ENCODE measurements at regions not wholly inside any gene's neighbourhood (a gene's known extent, or its start where the extent isn't known, plus 50 kb on each side); places are given as distances from the start of the nearest gene placed in this dataset.

- no peak for TF ChIP-seq CTCF (IDR thresholded peaks at IDR 0.05 in 2 of 3, conservative IDR thresholded peaks at IDR 0.05 in 1 of 3; ENCODE audit: borderline replicate concordance in 1 of 3, insufficient read depth in 1 of 3, low read depth in 2 of 3, low read length in 2 of 3)
- TF ChIP-seq EZH2phosphoT487 (IDR thresholded peaks at IDR 0.05; ENCODE audit: borderline replicate concordance): no peak
- no peak for TF ChIP-seq SIN3A (IDR thresholded peaks at IDR 0.05; ENCODE audit: low read depth)
- TF ChIP-seq ZNF274 (IDR thresholded peaks at IDR 0.05; ENCODE audit: low read depth, low read length): no peak
- TF ChIP-seq POLR2A (IDR thresholded peaks at IDR 0.05; ENCODE audit: borderline replicate concordance, extremely low read depth, insufficient read depth, insufficient read length): no peak
- no peak for TF ChIP-seq TCF7L2 (IDR thresholded peaks at IDR 0.05; ENCODE audit: borderline replicate concordance, extremely low read depth, insufficient read depth, insufficient read length)
Observed at GRCh38 chr10:129339191-129339590, 127.8 kb upstream of the MGMT start.
